NB4 (cell line): ENCODE measurements at regions not wholly inside any gene's neighbourhood (a gene's known extent, or its start where the extent isn't known, plus 50 kb on each side); places are given as distances from the start of the nearest gene placed in this dataset.

ENCODE experiments used
- DNase-seq: peaks from one replicate; pipeline ENCODE4 v3.0.0; 2010; ENCODE audit warnings: low read depth
- H3K4me3 ChIP-seq: one replicate; pipeline ENCODE4 v1.5.1; 2011; ENCODE audit warnings: mild to moderate bottlenecking, low read depth, low read length, moderate library complexity
- MYC ChIP-seq: IDR thresholded peaks from 2 replicates; pipeline ENCODE4 v1.6.1; 2011; ENCODE audit warnings: low read depth, low read length
- POLR2A ChIP-seq: IDR thresholded peaks from 2 replicates; pipeline ENCODE4 v1.6.1; 2011; ENCODE audit warnings: mild to moderate bottlenecking; ENCODE audit not compliant: insufficient read length; ENCODE audit errors: extremely low read depth
- TF ChIP-seq, protein P1 (sequence below): IDR thresholded peaks from one replicate; pipeline ENCODE4 v1.5.1; 2012; ENCODE audit warnings: low read depth, low read length
- TF ChIP-seq, protein P2 (sequence below): IDR thresholded peaks from 2 replicates; pipeline ENCODE4 v1.6.1; 2011; ENCODE audit warnings: low read depth, low read length

DNA sequence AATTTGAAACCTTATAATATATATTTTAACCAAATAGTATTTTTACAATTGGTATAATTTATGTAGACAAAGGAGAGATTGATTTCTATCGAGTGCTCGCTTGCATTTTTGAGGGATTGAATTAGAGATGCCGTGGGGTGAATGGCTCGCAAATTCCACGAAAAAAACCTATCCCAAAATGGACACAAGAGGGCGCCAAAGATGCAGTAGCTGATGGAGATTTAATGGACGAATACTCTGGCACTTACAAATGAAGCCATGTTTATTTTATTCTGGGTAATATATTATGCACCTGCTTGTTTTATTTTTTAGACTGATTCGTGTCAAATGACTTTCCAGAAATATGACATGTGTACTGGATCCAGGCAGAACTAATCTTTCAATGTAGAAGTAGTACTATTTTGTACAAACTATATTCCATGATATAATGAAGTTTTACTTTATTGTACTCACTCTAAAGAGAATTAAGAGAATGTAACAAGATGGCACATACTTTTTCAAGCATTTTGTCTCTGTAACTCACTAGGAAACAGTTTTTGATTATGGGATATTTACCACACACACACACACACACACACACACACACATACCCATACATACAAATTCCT is 505.4 kb downstream of the PLCL1 start:
- TF ChIP-seq, protein P1, sequence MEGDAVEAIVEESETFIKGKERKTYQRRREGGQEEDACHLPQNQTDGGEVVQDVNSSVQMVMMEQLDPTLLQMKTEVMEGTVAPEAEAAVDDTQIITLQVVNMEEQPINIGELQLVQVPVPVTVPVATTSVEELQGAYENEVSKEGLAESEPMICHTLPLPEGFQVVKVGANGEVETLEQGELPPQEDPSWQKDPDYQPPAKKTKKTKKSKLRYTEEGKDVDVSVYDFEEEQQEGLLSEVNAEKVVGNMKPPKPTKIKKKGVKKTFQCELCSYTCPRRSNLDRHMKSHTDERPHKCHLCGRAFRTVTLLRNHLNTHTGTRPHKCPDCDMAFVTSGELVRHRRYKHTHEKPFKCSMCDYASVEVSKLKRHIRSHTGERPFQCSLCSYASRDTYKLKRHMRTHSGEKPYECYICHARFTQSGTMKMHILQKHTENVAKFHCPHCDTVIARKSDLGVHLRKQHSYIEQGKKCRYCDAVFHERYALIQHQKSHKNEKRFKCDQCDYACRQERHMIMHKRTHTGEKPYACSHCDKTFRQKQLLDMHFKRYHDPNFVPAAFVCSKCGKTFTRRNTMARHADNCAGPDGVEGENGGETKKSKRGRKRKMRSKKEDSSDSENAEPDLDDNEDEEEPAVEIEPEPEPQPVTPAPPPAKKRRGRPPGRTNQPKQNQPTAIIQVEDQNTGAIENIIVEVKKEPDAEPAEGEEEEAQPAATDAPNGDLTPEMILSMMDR = peak; percentile 82
- TF ChIP-seq POLR2A (no peak), MYC (no peak)
- TF ChIP-seq, protein P2, sequence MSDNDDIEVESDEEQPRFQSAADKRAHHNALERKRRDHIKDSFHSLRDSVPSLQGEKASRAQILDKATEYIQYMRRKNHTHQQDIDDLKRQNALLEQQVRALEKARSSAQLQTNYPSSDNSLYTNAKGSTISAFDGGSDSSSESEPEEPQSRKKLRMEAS = no peak
- no peak overlapping the region for H3K4me3 ChIP-seq
- peak; percentile 72 for DNase-seq

DNA sequence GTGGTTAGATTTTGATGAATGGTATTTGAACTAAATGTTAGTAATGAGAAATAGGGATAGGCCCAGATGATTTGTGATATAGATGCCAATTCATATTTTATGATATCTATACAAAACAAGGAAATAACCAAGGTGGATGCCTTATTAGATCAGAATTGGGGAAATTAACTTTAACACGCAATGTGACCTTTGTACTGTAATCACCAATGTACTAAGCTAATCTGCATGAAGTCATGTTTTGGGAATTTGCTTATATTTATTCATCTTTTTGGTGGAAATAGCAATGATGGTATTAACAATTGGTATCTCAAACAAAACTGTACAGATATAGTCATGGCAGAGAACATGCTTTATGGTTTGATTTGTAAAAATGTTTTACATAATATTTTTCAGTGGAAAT is 504.7 kb downstream of the PLCL1 start:
- TF ChIP-seq POLR2A = no peak
- no peak for TF ChIP-seq MYC
- TF ChIP-seq, protein P2 = no peak
- TF ChIP-seq, protein P1 = no peak
- DNase-seq = no peak
- no peak overlapping the region for H3K4me3 ChIP-seq

- H3K4me3 ChIP-seq = no peak overlapping the region
- no peak for DNase-seq
- TF ChIP-seq, protein P1 = no peak
- TF ChIP-seq, protein P2 = no peak
- TF ChIP-seq POLR2A = no peak
- TF ChIP-seq MYC = no peak
These were observed 504.0 kb downstream of the PLCL1 start for GRCh38 chr2:198308368-198308767.

DNA sequence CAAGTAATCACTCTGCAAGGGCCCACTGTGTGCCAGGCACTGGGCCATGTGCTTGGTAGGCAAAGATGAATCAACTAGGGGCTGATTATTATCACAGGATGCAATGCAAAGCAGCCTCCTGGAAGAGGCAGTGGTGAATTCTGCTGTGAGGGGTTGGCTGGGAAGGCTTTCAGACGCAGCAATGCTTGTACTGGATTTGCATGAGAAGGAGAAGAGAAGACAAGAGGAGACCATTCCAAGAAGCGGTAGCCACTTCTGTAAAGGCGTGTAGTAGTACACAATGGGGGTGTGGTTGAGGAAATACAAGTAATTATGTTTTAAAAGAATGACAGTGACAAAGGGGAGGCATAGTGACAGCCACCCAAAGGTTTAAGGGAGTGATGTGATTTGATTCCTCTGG is 502.7 kb downstream of the PLCL1 start:
- TF ChIP-seq, protein P1 = no peak
- TF ChIP-seq MYC (no peak), POLR2A (no peak)
- TF ChIP-seq, protein P2 = no peak
- DNase-seq = no peak
- no peak overlapping the region for H3K4me3 ChIP-seq

DNA sequence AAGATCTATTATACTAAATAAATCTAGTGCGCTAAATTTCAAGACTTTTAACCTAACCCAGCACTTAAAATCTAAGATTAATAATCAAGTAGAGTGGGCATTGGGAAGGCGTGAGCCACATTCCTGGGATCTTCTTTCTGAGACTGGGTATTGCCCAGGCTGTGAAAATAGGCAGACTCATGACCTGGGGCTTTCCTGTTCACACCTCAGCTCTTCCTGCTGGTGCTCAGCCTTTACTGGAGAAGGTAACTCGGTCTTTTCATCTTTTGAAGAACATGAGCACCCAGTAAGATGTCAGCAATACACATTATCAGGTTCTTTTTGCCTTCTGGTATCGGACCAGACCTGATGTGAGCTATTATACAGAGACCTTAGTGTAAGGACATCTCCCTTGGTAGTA is 500.5 kb downstream of the PLCL1 start:
- H3K4me3 ChIP-seq = no peak overlapping the region
- no peak for TF ChIP-seq POLR2A
- no peak for TF ChIP-seq MYC
- TF ChIP-seq, protein P1 = no peak
- TF ChIP-seq, protein P2 = no peak
- no peak for DNase-seq

GRCh38 chr2:198297350-198297749 is 493.0 kb downstream of the PLCL1 start:
- DNase-seq = no peak
- no peak overlapping the region for H3K4me3 ChIP-seq
- TF ChIP-seq, protein P1 = no peak
- TF ChIP-seq, protein P2 = no peak
- TF ChIP-seq POLR2A (no peak), MYC (no peak)
